ENCODE measurements at regions not wholly inside any gene's neighbourhood (a gene's known extent, or its start where the extent isn't known, plus 50 kb on each side); places are given as distances from the start of the nearest gene placed in this dataset. TPM values are rescaled to one million over a fixed set of nuclear protein-coding genes. Genes with fewer than 3 reads are reported as not detected.

- no peak overlapping the region for H3K4me3 ChIP-seq (ENCODE audit: low read depth, low read length)
- no peak overlapping the region for H3K27ac ChIP-seq (ENCODE audit: low read depth, low read length)
- DNase-seq (ENCODE audit: low read depth in 4 of 6, low spot score in 6 of 6) = peak in 1 of 6 donors; percentile 30
- no peaks in the 10 kb centered on the region for H3K36me3 ChIP-seq (ENCODE audit: control insufficient read depth, insufficient read depth, low read length)
- 62% methylated on average over 2 of the region's 7 CpGs for WGBS (ENCODE audit: insufficient coverage)
- no peaks in the 10 kb centered on the region for H3K4me1 ChIP-seq (ENCODE audit: control insufficient read depth, insufficient read depth, low read length)
- no peaks in the 10 kb centered on the region for H3K27me3 ChIP-seq (ENCODE audit: control insufficient read depth, insufficient read depth, low read length)
- H3K9me3 ChIP-seq (ENCODE audit: control insufficient read depth, insufficient read depth, low read length) = no peaks in the 10 kb centered on the region
These were observed 56.3 kb upstream of the TMCO5A start for GRCh38 chr15:37877851-37878741.

GRCh38 chr15:37880009-37880834 lies 54.2 kb upstream of the TMCO5A start:
- Histone ChIP-seq H3K4me3 (ENCODE audit: low read depth, low read length) (no peak overlapping the region), H3K9me3 (ENCODE audit: control insufficient read depth, insufficient read depth, low read length) (no peaks in the 10 kb centered on the region), H3K36me3 (ENCODE audit: control insufficient read depth, insufficient read depth, low read length) (no peaks in the 10 kb centered on the region), H3K4me1 (ENCODE audit: control insufficient read depth, insufficient read depth, low read length) (no peaks in the 10 kb centered on the region), H3K27me3 (ENCODE audit: control insufficient read depth, insufficient read depth, low read length) (no peaks in the 10 kb centered on the region), H3K27ac (ENCODE audit: low read depth, low read length) (no peak overlapping the region)
- peak in 3 of 6 donors; percentile 43 to 94 (median 79) for DNase-seq (ENCODE audit: low read depth in 4 of 6, low spot score in 6 of 6)
- WGBS (ENCODE audit: insufficient coverage) = 40% methylated on average over 1 of the region's 12 CpGs

- H3K36me3 ChIP-seq (ENCODE audit: control insufficient read depth, insufficient read depth, low read length) = no peaks in the 10 kb centered on the region
- no peaks in the 10 kb centered on the region for H3K27me3 ChIP-seq (ENCODE audit: control insufficient read depth, insufficient read depth, low read length)
- no peaks in the 10 kb centered on the region for H3K4me1 ChIP-seq (ENCODE audit: control insufficient read depth, insufficient read depth, low read length)
- H3K27ac ChIP-seq (ENCODE audit: low read depth, low read length) = no peak overlapping the region
- H3K9me3 ChIP-seq (ENCODE audit: control insufficient read depth, insufficient read depth, low read length) = no peaks in the 10 kb centered on the region
- H3K4me3 ChIP-seq (ENCODE audit: low read depth, low read length) = no peak overlapping the region
- WGBS (ENCODE audit: insufficient coverage) = no CpG with 5 or more reads among the region's 2 CpGs
- no peak for DNase-seq (ENCODE audit: low read depth in 4 of 6, low spot score in 6 of 6)
These were observed 53.6 kb upstream of the TMCO5A start for GRCh38 chr15:37880835-37881153.

- H3K36me3 ChIP-seq (ENCODE audit: control insufficient read depth, insufficient read depth, low read length) = no peaks in the 10 kb centered on the region
- H3K27ac ChIP-seq (ENCODE audit: low read depth, low read length) = no peak overlapping the region
- no peaks in the 10 kb centered on the region for H3K27me3 ChIP-seq (ENCODE audit: control insufficient read depth, insufficient read depth, low read length)
- H3K9me3 ChIP-seq (ENCODE audit: control insufficient read depth, insufficient read depth, low read length) = no peaks in the 10 kb centered on the region
- H3K4me1 ChIP-seq (ENCODE audit: control insufficient read depth, insufficient read depth, low read length) = no peaks in the 10 kb centered on the region
- H3K4me3 ChIP-seq (ENCODE audit: low read depth, low read length) = no peak overlapping the region
- 100% methylated on average over 1 of the region's 8 CpGs for WGBS (ENCODE audit: insufficient coverage)
- peak in 1 of 6 donors; percentile 26 for DNase-seq (ENCODE audit: low read depth in 4 of 6, low spot score in 6 of 6)
These were observed 53.0 kb upstream of the TMCO5A start for GRCh38 chr15:37881237-37882013.

GRCh38 chr15:37882640-37883039 lies 51.8 kb upstream of the TMCO5A start:
- Histone ChIP-seq H3K36me3 (ENCODE audit: control insufficient read depth, insufficient read depth, low read length) (no peaks in the 10 kb centered on the region), H3K9me3 (ENCODE audit: control insufficient read depth, insufficient read depth, low read length) (no peaks in the 10 kb centered on the region), H3K27ac (ENCODE audit: low read depth, low read length) (no peak overlapping the region), H3K4me3 (ENCODE audit: low read depth, low read length) (no peak overlapping the region), H3K4me1 (ENCODE audit: control insufficient read depth, insufficient read depth, low read length) (no peaks in the 10 kb centered on the region), H3K27me3 (ENCODE audit: control insufficient read depth, insufficient read depth, low read length) (no peaks in the 10 kb centered on the region)
- no CpG with 5 or more reads among the region's 2 CpGs for WGBS (ENCODE audit: insufficient coverage)
- DNase-seq (ENCODE audit: low read depth in 4 of 6, low spot score in 6 of 6) = no peak

Small RNA genes lying in the stretch of these regions (small RNA-seq; reads per million reads assigned to genes)
- gene RF00017 (ENCODE audit: low replicate concordance) = not detected
